ENCODE measurements at regions not wholly inside any gene's neighbourhood (a gene's known extent, or its start where the extent isn't known, plus 50 kb on each side); places are given as distances from the start of the nearest gene placed in this dataset.

DNA sequence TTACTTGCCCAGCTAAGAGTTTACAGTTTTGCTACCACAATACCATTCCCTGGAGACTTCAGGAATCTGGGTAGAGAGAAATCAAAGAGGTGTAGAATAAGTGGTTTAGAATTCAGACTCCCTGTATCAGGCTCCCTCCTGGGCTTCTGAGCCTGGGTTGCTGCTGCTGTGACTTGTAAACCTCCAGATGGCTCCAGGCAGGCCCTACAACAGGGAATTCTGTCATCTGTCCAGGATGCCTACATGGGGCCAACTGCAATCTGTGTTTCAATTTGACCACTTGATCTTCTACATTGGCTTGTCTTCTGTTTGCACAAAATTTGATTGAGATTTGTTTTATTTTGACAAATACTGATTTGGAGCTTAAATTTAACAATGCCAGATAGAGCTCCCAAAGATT lies 183.9 kb downstream of the RAD51AP2 start:
- H3K27me3 Mint-ChIP-seq (ENCODE audit: low read depth) = peaks cover 6% of the 10 kb centered on the region
- no peaks in the 10 kb centered on the region for H3K9me3 Mint-ChIP-seq
- H3K36me3 Mint-ChIP-seq (ENCODE audit: low read depth) = no peaks in the 10 kb centered on the region
- no peak overlapping the region for H3K4me3 Mint-ChIP-seq
- no peaks in the 10 kb centered on the region for H3K4me1 Mint-ChIP-seq
- TF ChIP-seq, protein P1, sequence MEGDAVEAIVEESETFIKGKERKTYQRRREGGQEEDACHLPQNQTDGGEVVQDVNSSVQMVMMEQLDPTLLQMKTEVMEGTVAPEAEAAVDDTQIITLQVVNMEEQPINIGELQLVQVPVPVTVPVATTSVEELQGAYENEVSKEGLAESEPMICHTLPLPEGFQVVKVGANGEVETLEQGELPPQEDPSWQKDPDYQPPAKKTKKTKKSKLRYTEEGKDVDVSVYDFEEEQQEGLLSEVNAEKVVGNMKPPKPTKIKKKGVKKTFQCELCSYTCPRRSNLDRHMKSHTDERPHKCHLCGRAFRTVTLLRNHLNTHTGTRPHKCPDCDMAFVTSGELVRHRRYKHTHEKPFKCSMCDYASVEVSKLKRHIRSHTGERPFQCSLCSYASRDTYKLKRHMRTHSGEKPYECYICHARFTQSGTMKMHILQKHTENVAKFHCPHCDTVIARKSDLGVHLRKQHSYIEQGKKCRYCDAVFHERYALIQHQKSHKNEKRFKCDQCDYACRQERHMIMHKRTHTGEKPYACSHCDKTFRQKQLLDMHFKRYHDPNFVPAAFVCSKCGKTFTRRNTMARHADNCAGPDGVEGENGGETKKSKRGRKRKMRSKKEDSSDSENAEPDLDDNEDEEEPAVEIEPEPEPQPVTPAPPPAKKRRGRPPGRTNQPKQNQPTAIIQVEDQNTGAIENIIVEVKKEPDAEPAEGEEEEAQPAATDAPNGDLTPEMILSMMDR (IDR thresholded peaks at IDR 0.05; ENCODE audit: unreplicated experiment in 3 of 3) = no peak
- no peak overlapping the region for H3K27ac Mint-ChIP-seq

- TF ChIP-seq, protein P1 (IDR thresholded peaks at IDR 0.05; ENCODE audit: unreplicated experiment in 3 of 3) = no peak
- H3K36me3 Mint-ChIP-seq (ENCODE audit: low read depth) = no peaks in the 10 kb centered on the region
- H3K4me1 Mint-ChIP-seq = no peaks in the 10 kb centered on the region
- peaks cover 3% of the 10 kb centered on the region for H3K27me3 Mint-ChIP-seq (ENCODE audit: low read depth)
- H3K27ac Mint-ChIP-seq = no peak overlapping the region
- H3K4me3 Mint-ChIP-seq = no peak overlapping the region
- H3K9me3 Mint-ChIP-seq = no peaks in the 10 kb centered on the region
Measured at GRCh38 chr2:17331636-17332035, 186.6 kb downstream of the RAD51AP2 start.

DNA sequence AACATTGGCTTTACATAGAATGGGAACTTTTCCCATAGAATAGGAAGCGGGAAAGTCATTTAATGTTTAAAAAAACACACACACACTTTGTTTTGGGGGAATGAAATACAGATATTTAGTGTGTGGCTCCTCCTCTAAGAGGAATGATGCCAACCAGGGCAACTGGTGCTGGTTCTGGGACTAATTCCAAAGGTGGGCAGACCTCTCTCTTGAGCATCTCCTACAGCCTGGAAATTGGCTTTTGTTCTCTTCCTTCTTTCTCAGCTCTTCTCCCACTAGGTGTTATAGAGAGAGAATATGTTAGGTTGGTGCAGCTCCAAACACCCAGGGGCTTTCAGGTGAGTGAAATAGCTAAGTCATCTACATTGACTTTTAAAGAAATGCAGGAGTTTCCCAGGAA lies 190.1 kb downstream of the RAD51AP2 start:
- TF ChIP-seq, protein P1 (IDR thresholded peaks at IDR 0.05; ENCODE audit: unreplicated experiment in 3 of 3) = no peak
- no peaks in the 10 kb centered on the region for H3K36me3 Mint-ChIP-seq (ENCODE audit: low read depth)
- no peak overlapping the region for H3K4me3 Mint-ChIP-seq
- no peaks in the 10 kb centered on the region for H3K4me1 Mint-ChIP-seq
- no peaks in the 10 kb centered on the region for H3K9me3 Mint-ChIP-seq
- H3K27ac Mint-ChIP-seq = no peak overlapping the region
- peaks cover 3% of the 10 kb centered on the region for H3K27me3 Mint-ChIP-seq (ENCODE audit: low read depth)

DNA sequence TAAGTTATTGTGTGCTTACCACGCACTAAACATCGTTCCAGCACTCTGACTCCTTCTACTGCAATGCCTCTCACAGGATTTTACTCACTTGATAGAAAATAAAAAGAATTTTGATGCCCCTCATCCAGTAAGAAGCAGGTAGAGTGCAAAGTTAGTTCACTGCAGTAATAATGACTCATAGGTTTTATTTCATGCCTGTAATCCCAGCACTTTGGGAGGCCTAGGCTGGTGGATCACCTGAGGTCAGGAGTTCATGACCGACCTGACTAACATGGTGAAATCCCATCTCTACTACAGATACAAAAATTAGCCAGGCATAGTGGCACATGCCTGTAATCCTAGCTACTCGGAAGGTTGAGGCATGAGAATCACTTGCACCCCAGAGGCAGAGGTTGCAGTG lies 190.6 kb downstream of the RAD51AP2 start:
- H3K36me3 Mint-ChIP-seq (ENCODE audit: low read depth) = no peaks in the 10 kb centered on the region
- H3K27ac Mint-ChIP-seq = no peak overlapping the region
- no peak overlapping the region for H3K4me3 Mint-ChIP-seq
- H3K27me3 Mint-ChIP-seq (ENCODE audit: low read depth) = no peaks in the 10 kb centered on the region
- TF ChIP-seq, protein P1 (IDR thresholded peaks at IDR 0.05; ENCODE audit: unreplicated experiment in 3 of 3) = no peak
- H3K9me3 Mint-ChIP-seq = no peaks in the 10 kb centered on the region
- no peaks in the 10 kb centered on the region for H3K4me1 Mint-ChIP-seq

- TF ChIP-seq, protein P1 (IDR thresholded peaks at IDR 0.05; ENCODE audit: unreplicated experiment in 3 of 3) = no peak
- Mint-ChIP-seq H3K4me1 (no peaks in the 10 kb centered on the region), H3K27ac (no peak overlapping the region), H3K9me3 (no peaks in the 10 kb centered on the region), H3K27me3 (ENCODE audit: low read depth) (no peaks in the 10 kb centered on the region), H3K4me3 (no peak overlapping the region), H3K36me3 (ENCODE audit: low read depth) (no peaks in the 10 kb centered on the region)
Measured at GRCh38 chr2:17326717-17327116, 191.5 kb downstream of the RAD51AP2 start.

DNA sequence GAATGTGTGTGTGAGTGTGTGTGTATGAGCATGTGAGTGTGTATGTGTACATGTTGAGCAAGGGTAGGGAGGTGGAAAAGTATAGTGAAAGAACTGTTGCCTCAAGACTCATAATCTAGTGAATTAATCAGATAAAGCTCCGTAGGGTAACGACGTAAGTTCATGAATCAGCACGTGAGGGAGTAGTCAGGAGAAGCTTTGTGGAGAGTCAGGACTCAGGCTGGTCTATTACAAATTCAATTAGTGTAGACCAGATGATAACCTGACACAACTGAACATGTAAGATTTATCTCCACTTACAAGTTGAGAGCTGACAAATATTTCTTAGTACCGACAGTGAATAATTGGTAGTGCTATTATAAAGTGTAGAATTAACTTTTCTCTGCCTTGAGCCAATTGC lies 194.5 kb downstream of the RAD51AP2 start:
- Mint-ChIP-seq H3K27me3 (ENCODE audit: low read depth) (peaks cover 4% of the 10 kb centered on the region), H3K4me3 (no peak overlapping the region), H3K4me1 (no peaks in the 10 kb centered on the region), H3K27ac (no peak overlapping the region), H3K9me3 (no peaks in the 10 kb centered on the region), H3K36me3 (ENCODE audit: low read depth) (no peaks in the 10 kb centered on the region)
- TF ChIP-seq, protein P1 (IDR thresholded peaks at IDR 0.05; ENCODE audit: unreplicated experiment in 3 of 3) = no peak
